ENCODE measurements at regions not wholly inside any gene's neighbourhood (a gene's known extent, or its start where the extent isn't known, plus 50 kb on each side); places are given as distances from the start of the nearest gene placed in this dataset.

- DNase-seq, result no peak
- H3K18ac ChIP-seq (ENCODE audit: low read length), result no peak overlapping the region
- H3K14ac ChIP-seq (ENCODE audit: low read length), result no peak overlapping the region
- WGBS (ENCODE audit: extremely low coverage, insufficient coverage, insufficient read length), result no CpG with 5 or more reads among the region's 6 CpGs
- no peak overlapping the region for H3K4me2 ChIP-seq (ENCODE audit: low read length)
- peak overlapping the region; percentile 79 for H2BK12ac ChIP-seq (ENCODE audit: low read length)
- H3K79me1 ChIP-seq (ENCODE audit: low read length), result peaks cover 29% of the 10 kb centered on the region
- no peaks in the 10 kb centered on the region for H3K27me3 ChIP-seq (ENCODE audit: insufficient read depth, low read length)
- H3K4ac ChIP-seq (ENCODE audit: low read depth, low read length), result no peak overlapping the region
- H3K9ac ChIP-seq (ENCODE audit: low read length), result no peak overlapping the region
- H3K36me3 ChIP-seq (ENCODE audit: control insufficient read depth in 1 of 2, insufficient read depth in 2 of 2, low read length in 2 of 2), result no peaks in the 10 kb centered on the region
- no peak overlapping the region for H4K8ac ChIP-seq (ENCODE audit: low read depth, low read length)
- no peak overlapping the region for H3K23ac ChIP-seq (ENCODE audit: low read length)
- H4K91ac ChIP-seq (ENCODE audit: low read depth, low read length), result no peak overlapping the region
- H3K27ac ChIP-seq (ENCODE audit: low read depth, low read length), result no peak overlapping the region
- peak overlapping the region; percentile 85 for H2AK5ac ChIP-seq (ENCODE audit: low read length)
- no peak overlapping the region for H2AFZ ChIP-seq (ENCODE audit: insufficient read depth, low read length, poor library complexity)
- no peak overlapping the region for H4K12ac ChIP-seq (ENCODE audit: low read depth, low read length)
- peaks cover 5% of the 10 kb centered on the region for H3K79me2 ChIP-seq (ENCODE audit: control insufficient read depth, insufficient read depth, low read length, poor library complexity)
- H2BK5ac ChIP-seq (ENCODE audit: low read depth, low read length, poor library complexity), result no peak overlapping the region
- H3K9me3 ChIP-seq (ENCODE audit: insufficient read depth, low read depth, low read length), result peaks cover 2% of the 10 kb centered on the region
- no peak overlapping the region for H2BK120ac ChIP-seq (ENCODE audit: insufficient read depth, low read length, poor library complexity)
- H3K4me1 ChIP-seq (ENCODE audit: control insufficient read depth in 1 of 2, insufficient read depth in 2 of 2, low read length in 2 of 2), result peaks cover 28 to 31% of the 10 kb centered on the region in 2 experiments
- H3K4me3 ChIP-seq (ENCODE audit: low read depth, low read length), result no peak overlapping the region
Measured at GRCh38 chr13:29921542-29921941, 71.1 kb upstream of the UBL3 start.

GRCh38 chr13:29920025-29920643 lies 69.7 kb upstream of the UBL3 start:
- peaks cover 26% of the 10 kb centered on the region for H3K79me1 ChIP-seq (ENCODE audit: low read length)
- no peak overlapping the region for H3K4me2 ChIP-seq (ENCODE audit: low read length)
- no peak overlapping the region for H3K4ac ChIP-seq (ENCODE audit: low read depth, low read length)
- no peak overlapping the region for H3K23ac ChIP-seq (ENCODE audit: low read length)
- H2BK5ac ChIP-seq (ENCODE audit: low read depth, low read length, poor library complexity), result no peak overlapping the region
- no peak overlapping the region for H4K91ac ChIP-seq (ENCODE audit: low read depth, low read length)
- no peak for DNase-seq
- H3K4me1 ChIP-seq (ENCODE audit: control insufficient read depth in 1 of 2, insufficient read depth in 2 of 2, low read length in 2 of 2), result peaks cover 28 to 31% of the 10 kb centered on the region in 2 experiments
- H3K14ac ChIP-seq (ENCODE audit: low read length), result no peak overlapping the region
- no peak overlapping the region for H3K18ac ChIP-seq (ENCODE audit: low read length)
- no peaks in the 10 kb centered on the region for H3K36me3 ChIP-seq (ENCODE audit: control insufficient read depth in 1 of 2, insufficient read depth in 2 of 2, low read length in 2 of 2)
- H3K27me3 ChIP-seq (ENCODE audit: insufficient read depth, low read length), result no peaks in the 10 kb centered on the region
- no peak overlapping the region for H2AK5ac ChIP-seq (ENCODE audit: low read length)
- no peak overlapping the region for H2BK120ac ChIP-seq (ENCODE audit: insufficient read depth, low read length, poor library complexity)
- no peak overlapping the region for H4K8ac ChIP-seq (ENCODE audit: low read depth, low read length)
- peaks cover 5% of the 10 kb centered on the region for H3K79me2 ChIP-seq (ENCODE audit: control insufficient read depth, insufficient read depth, low read length, poor library complexity)
- H2BK12ac ChIP-seq (ENCODE audit: low read length), result peak overlapping the region; percentile 50
- no peak overlapping the region for H3K9ac ChIP-seq (ENCODE audit: low read length)
- H3K4me3 ChIP-seq (ENCODE audit: low read depth, low read length), result no peak overlapping the region
- H3K27ac ChIP-seq (ENCODE audit: low read depth, low read length), result no peak overlapping the region
- H4K12ac ChIP-seq (ENCODE audit: low read depth, low read length), result no peak overlapping the region
- WGBS (ENCODE audit: extremely low coverage, insufficient coverage, insufficient read length), result no CpG with 5 or more reads among the region's 5 CpGs
- peaks cover 2% of the 10 kb centered on the region for H3K9me3 ChIP-seq (ENCODE audit: insufficient read depth, low read depth, low read length)
- H2AFZ ChIP-seq (ENCODE audit: insufficient read depth, low read length, poor library complexity), result no peak overlapping the region

- Histone ChIP-seq H3K79me1 (ENCODE audit: low read length) (peaks cover 16% of the 10 kb centered on the region), H2BK120ac (ENCODE audit: insufficient read depth, low read length, poor library complexity) (peak overlapping the region; percentile 28), H3K9me3 (ENCODE audit: insufficient read depth, low read depth, low read length) (peaks cover 2% of the 10 kb centered on the region), H3K23ac (ENCODE audit: low read length) (no peak overlapping the region), H3K18ac (ENCODE audit: low read length) (no peak overlapping the region), H4K91ac (ENCODE audit: low read depth, low read length) (peak overlapping the region; percentile 1), H3K4me3 (ENCODE audit: low read depth, low read length) (no peak overlapping the region), H3K9ac (ENCODE audit: low read length) (no peak overlapping the region), H4K8ac (ENCODE audit: low read depth, low read length) (no peak overlapping the region), H2BK5ac (ENCODE audit: low read depth, low read length, poor library complexity) (no peak overlapping the region), H2AFZ (ENCODE audit: insufficient read depth, low read length, poor library complexity) (no peak overlapping the region), H3K27ac (ENCODE audit: low read depth, low read length) (no peak overlapping the region), H3K4ac (ENCODE audit: low read depth, low read length) (no peak overlapping the region), H3K36me3 (ENCODE audit: control insufficient read depth in 1 of 2, insufficient read depth in 2 of 2, low read length in 2 of 2) (no peaks in the 10 kb centered on the region), H3K79me2 (ENCODE audit: control insufficient read depth, insufficient read depth, low read length, poor library complexity) (no peaks in the 10 kb centered on the region), H4K12ac (ENCODE audit: low read depth, low read length) (no peak overlapping the region), H2BK12ac (ENCODE audit: low read length) (peak overlapping the region; percentile 58), H3K14ac (ENCODE audit: low read length) (no peak overlapping the region), H3K27me3 (ENCODE audit: insufficient read depth, low read length) (no peaks in the 10 kb centered on the region), H3K4me2 (ENCODE audit: low read length) (no peak overlapping the region), H3K4me1 (ENCODE audit: control insufficient read depth in 1 of 2, insufficient read depth in 2 of 2, low read length in 2 of 2) (peaks cover 17 to 19% of the 10 kb centered on the region in 2 experiments), H2AK5ac (ENCODE audit: low read length) (peak overlapping the region; percentile 1)
- no CpG with 5 or more reads among the region's 4 CpGs for WGBS (ENCODE audit: extremely low coverage, insufficient coverage, insufficient read length)
- DNase-seq, result peak; percentile 13 to 68
Measured at GRCh38 chr13:29918845-29919244, 68.4 kb upstream of the UBL3 start.

- Histone ChIP-seq H3K79me1 (ENCODE audit: low read length) (peaks cover 5% of the 10 kb centered on the region), H3K27ac (ENCODE audit: low read depth, low read length) (no peak overlapping the region), H4K91ac (ENCODE audit: low read depth, low read length) (no peak overlapping the region), H3K9me3 (ENCODE audit: insufficient read depth, low read depth, low read length) (peaks cover 2% of the 10 kb centered on the region), H2BK5ac (ENCODE audit: low read depth, low read length, poor library complexity) (no peak overlapping the region), H3K4me2 (ENCODE audit: low read length) (no peak overlapping the region), H3K79me2 (ENCODE audit: control insufficient read depth, insufficient read depth, low read length, poor library complexity) (no peaks in the 10 kb centered on the region), H2AK5ac (ENCODE audit: low read length) (no peak overlapping the region), H3K4me1 (ENCODE audit: control insufficient read depth in 1 of 2, insufficient read depth in 2 of 2, low read length in 2 of 2) (peaks cover 8 to 12% of the 10 kb centered on the region in 2 experiments), H2BK12ac (ENCODE audit: low read length) (no peak overlapping the region), H3K23ac (ENCODE audit: low read length) (no peak overlapping the region), H3K27me3 (ENCODE audit: insufficient read depth, low read length) (no peaks in the 10 kb centered on the region), H4K12ac (ENCODE audit: low read depth, low read length) (no peak overlapping the region), H3K4ac (ENCODE audit: low read depth, low read length) (no peak overlapping the region), H4K8ac (ENCODE audit: low read depth, low read length) (no peak overlapping the region), H3K36me3 (ENCODE audit: control insufficient read depth in 1 of 2, insufficient read depth in 2 of 2, low read length in 2 of 2) (no peaks in the 10 kb centered on the region), H3K4me3 (ENCODE audit: low read depth, low read length) (no peak overlapping the region), H3K9ac (ENCODE audit: low read length) (no peak overlapping the region), H3K14ac (ENCODE audit: low read length) (no peak overlapping the region), H2AFZ (ENCODE audit: insufficient read depth, low read length, poor library complexity) (no peak overlapping the region), H2BK120ac (ENCODE audit: insufficient read depth, low read length, poor library complexity) (no peak overlapping the region), H3K18ac (ENCODE audit: low read length) (no peak overlapping the region)
- DNase-seq, result no peak
- WGBS (ENCODE audit: extremely low coverage, insufficient coverage, insufficient read length), result no CpG with 5 or more reads among the region's 3 CpGs
Measured at GRCh38 chr13:29917650-29918049, 67.2 kb upstream of the UBL3 start.
